DOHH2 (cell line): ENCODE measurements at regions not wholly inside any gene's neighbourhood (a gene's known extent, or its start where the extent isn't known, plus 50 kb on each side); places are given as distances from the start of the nearest gene placed in this dataset.

ENCODE experiments used
- H3F3A ChIP-seq: fragments of 200-600 bp; sonication (generic), shearing (Covaris generic); 2 replicates; pipeline ENCODE4 v1.6.0; 2016; ENCODE audit warnings: antibody characterized with exemption, mild to moderate bottlenecking; ENCODE audit not compliant: control insufficient read depth, insufficient read depth
- H3K27ac ChIP-seq: fragments of 200-600 bp; sonication (generic); 2 replicates; pipeline ENCODE4 v1.5.1; 2014; ENCODE audit warnings: low read depth, mild to moderate bottlenecking, low read length, moderate library complexity
- H3K27me3 ChIP-seq: fragments of 200-600 bp; sonication (generic); 2 replicates; pipeline ENCODE4 v1.6.1; 2014; ENCODE audit warnings: mild to moderate bottlenecking, low read length, mixed read lengths; ENCODE audit not compliant: control insufficient read depth
- H3K36me3 ChIP-seq: fragments of 200-600 bp; sonication (generic); 2 replicates; pipeline ENCODE4 v1.6.1; 2014; ENCODE audit warnings: mild to moderate bottlenecking, low read length, moderate library complexity, mixed read lengths; ENCODE audit not compliant: control insufficient read depth
- H3K4me1 ChIP-seq: fragments of 200-600 bp; sonication (generic); 2 replicates; pipeline ENCODE4 v1.6.1; 2014; ENCODE audit warnings: mild to moderate bottlenecking, low read length, mixed read lengths; ENCODE audit not compliant: control insufficient read depth
- H3K4me2 ChIP-seq: fragments of 200-600 bp; sonication (generic); 2 replicates; pipeline ENCODE4 v1.6.0; 2014; ENCODE audit warnings: mild to moderate bottlenecking, low read length, moderate library complexity
- H3K4me3 ChIP-seq: fragments of 200-600 bp; sonication (generic); 2 replicates; pipeline ENCODE4 v1.5.1; 2014; ENCODE audit warnings: mild to moderate bottlenecking, low read length, mixed read lengths
- H3K79me2 ChIP-seq: fragments of 200-600 bp; sonication (generic); 2 replicates; pipeline ENCODE4 v1.6.1; 2014; ENCODE audit warnings: mild to moderate bottlenecking, low read length, mixed read lengths; ENCODE audit not compliant: control insufficient read depth
- H3K9me2 ChIP-seq: fragments of 200-600 bp; sonication (generic); replicated peaks from 2 replicates; pipeline ENCODE4 v1.6.1; 2014; ENCODE audit warnings: mild to moderate bottlenecking, low read length, mixed read lengths; ENCODE audit not compliant: control insufficient read depth
- H3K9me3 ChIP-seq: fragments of 200-600 bp; sonication (generic); 2 replicates; pipeline ENCODE4 v1.6.1; 2014; ENCODE audit warnings: antibody characterized with exemption, low read length, mixed read lengths; ENCODE audit not compliant: control insufficient read depth, insufficient read depth
- H4K20me1 ChIP-seq: fragments of 200-600 bp; sonication (generic); 2 replicates; pipeline ENCODE4 v1.6.0; 2014; ENCODE audit warnings: low read depth, mild to moderate bottlenecking, antibody characterized with exemption, low read length, moderate library complexity; ENCODE audit not compliant: control insufficient read depth, insufficient read depth
- EZH2phosphoT487 ChIP-seq: fragments of 200-600 bp; sonication (generic); IDR thresholded peaks from 2 replicates; pipeline ENCODE4 v1.6.1; 2017; ENCODE audit warnings: borderline replicate concordance, mild to moderate bottlenecking, antibody characterized with exemption, low read length, moderate library complexity, mixed read lengths
- TF ChIP-seq, protein P1 (sequence below): fragments of 200-600 bp; sonication (generic); IDR thresholded peaks from one replicate; pipeline ENCODE4 v1.5.1; 2014; ENCODE audit warnings: antibody characterized with exemption, mild to moderate bottlenecking, low read depth, low read length; ENCODE audit not compliant: poor library complexity, severe bottlenecking

DNA sequence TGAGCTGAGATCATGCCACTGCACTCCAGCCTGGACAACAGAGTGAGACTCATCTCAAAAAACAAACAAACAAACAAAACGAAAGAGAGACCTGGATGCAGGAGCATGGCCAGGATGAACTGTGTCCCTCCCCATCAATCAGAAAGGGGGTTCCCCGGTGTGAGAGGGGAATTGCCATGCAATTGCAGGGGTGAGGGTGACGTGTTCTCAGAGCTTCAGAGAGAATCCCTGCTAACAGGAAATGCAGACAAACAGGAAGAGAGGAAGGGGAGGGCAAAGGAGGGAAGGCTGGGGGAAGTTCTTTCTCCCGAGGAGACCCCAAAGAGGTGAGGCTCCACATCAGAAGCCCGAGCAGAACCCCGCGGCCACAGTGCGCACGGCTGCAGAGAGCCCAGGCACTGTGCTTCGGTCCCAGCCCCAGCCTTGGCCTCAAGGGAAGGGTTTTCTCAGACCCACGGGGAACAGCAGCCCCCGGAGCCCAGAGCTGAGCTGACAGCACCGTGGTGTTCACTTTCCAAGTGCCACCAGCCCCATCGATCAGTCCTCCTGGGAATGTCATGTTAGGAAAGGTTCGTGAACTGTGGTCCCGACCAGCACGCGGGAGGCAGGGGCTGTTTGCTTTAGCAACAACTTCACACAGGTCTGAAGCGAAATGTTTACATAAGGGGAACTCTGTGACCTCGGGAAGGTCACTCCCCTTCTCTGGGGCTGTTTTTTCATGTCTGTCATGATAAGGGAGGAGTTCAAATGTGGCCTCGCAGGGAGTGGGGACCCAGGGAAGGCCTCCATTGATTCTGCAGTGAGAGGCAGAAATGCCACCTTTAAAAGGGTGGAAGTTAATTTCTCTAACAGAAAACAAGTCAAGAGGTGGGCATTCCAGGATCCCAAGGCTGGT is 108.0 kb upstream of the ANO1 start:
- H4K20me1 ChIP-seq = no peaks in the 10 kb centered on the region
- no peaks in the 10 kb centered on the region for H3K36me3 ChIP-seq
- no peaks in the 10 kb centered on the region for H3K9me2 ChIP-seq
- H3K27me3 ChIP-seq = no peaks in the 10 kb centered on the region
- H3K4me2 ChIP-seq = peak overlapping the region; percentile 44
- no peaks in the 10 kb centered on the region for H3F3A ChIP-seq
- no peaks in the 10 kb centered on the region for H3K9me3 ChIP-seq
- peaks cover 39% of the 10 kb centered on the region for H3K4me1 ChIP-seq
- peak overlapping the region; percentile 88 for H3K27ac ChIP-seq
- H3K4me3 ChIP-seq = peak overlapping the region; percentile 19
- H3K79me2 ChIP-seq = no peaks in the 10 kb centered on the region
- no peak for TF ChIP-seq EZH2phosphoT487
- TF ChIP-seq, protein P1, sequence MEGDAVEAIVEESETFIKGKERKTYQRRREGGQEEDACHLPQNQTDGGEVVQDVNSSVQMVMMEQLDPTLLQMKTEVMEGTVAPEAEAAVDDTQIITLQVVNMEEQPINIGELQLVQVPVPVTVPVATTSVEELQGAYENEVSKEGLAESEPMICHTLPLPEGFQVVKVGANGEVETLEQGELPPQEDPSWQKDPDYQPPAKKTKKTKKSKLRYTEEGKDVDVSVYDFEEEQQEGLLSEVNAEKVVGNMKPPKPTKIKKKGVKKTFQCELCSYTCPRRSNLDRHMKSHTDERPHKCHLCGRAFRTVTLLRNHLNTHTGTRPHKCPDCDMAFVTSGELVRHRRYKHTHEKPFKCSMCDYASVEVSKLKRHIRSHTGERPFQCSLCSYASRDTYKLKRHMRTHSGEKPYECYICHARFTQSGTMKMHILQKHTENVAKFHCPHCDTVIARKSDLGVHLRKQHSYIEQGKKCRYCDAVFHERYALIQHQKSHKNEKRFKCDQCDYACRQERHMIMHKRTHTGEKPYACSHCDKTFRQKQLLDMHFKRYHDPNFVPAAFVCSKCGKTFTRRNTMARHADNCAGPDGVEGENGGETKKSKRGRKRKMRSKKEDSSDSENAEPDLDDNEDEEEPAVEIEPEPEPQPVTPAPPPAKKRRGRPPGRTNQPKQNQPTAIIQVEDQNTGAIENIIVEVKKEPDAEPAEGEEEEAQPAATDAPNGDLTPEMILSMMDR = no peak

DNA sequence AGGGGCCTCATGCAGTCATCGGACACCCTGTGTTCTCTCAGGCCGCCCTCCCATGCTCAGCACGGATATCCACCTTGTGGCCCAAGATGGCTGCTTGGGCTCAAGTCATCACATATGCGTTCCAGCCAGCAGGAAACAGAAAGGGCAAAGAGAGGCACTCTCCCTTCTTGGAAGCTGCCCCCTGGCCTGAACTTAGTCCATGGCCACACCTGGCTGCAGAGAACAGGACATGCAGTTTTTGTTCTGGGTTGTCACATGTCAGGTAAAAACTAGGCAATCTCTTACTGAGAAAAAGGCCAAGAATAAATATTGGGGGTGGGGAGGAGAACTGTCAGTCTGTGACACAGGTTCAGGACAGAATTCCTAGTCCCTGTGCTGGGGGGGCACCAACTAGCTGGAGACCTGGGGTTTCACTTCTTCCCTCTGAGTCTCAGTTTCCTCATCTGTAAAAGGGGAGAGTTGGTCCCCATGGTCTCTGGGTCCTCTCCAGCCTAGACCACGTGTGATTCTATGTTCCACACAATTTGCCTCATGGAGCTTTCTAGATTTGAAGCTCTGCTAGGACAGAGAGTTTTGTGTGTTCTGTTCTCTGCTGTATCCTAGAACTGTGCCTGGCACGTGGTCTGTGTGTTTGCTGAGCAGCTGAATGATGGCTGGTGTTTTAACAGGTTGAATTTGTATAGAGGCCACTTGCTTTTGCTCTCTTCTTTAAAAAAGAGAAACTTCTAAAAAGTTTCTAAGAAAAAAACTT is 107.2 kb upstream of the ANO1 start:
- Histone ChIP-seq H3K4me1 (peaks cover 39% of the 10 kb centered on the region), H3K36me3 (no peaks in the 10 kb centered on the region), H3K27me3 (no peaks in the 10 kb centered on the region), H4K20me1 (no peaks in the 10 kb centered on the region), H3K79me2 (no peaks in the 10 kb centered on the region), H3K27ac (peak overlapping the region; percentile 88), H3F3A (no peaks in the 10 kb centered on the region), H3K9me2 (no peaks in the 10 kb centered on the region), H3K4me2 (peak overlapping the region; percentile 44), H3K4me3 (peak overlapping the region; percentile 19), H3K9me3 (no peaks in the 10 kb centered on the region)
- no peak for TF ChIP-seq EZH2phosphoT487
- TF ChIP-seq, protein P1 = no peak

DNA sequence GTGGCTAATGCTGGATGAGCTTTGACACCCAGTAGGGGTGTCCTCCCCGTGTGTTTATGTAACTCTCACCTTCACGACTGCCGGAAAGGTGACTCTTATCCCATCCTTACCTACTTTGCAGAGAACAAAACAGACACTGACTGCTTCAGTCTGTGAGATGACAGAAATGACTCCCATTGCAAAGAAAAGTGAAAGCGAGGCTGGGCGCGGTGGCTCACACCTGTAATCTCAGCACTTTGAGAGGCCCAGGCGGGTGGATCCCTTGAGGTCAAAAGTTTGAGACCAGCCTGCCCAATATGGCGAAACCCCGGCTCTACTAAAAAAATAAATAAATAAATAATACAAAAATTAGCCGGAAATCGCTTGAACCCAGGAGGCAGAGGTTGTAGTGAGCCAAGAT is 106.4 kb upstream of the ANO1 start:
- Histone ChIP-seq H3K9me2 (no peaks in the 10 kb centered on the region), H3K4me1 (peaks cover 39% of the 10 kb centered on the region), H3K27me3 (no peaks in the 10 kb centered on the region), H3K4me3 (no peak overlapping the region), H3F3A (no peaks in the 10 kb centered on the region), H3K4me2 (peak overlapping the region; percentile 55), H3K79me2 (no peaks in the 10 kb centered on the region), H3K9me3 (no peaks in the 10 kb centered on the region), H3K36me3 (no peaks in the 10 kb centered on the region), H3K27ac (peak overlapping the region; percentile 88), H4K20me1 (no peaks in the 10 kb centered on the region)
- TF ChIP-seq, protein P1 = no peak
- TF ChIP-seq EZH2phosphoT487 = no peak
